GM18519 (cell line): ENCODE measurements at regions not wholly inside any gene's neighbourhood (a gene's known extent, or its start where the extent isn't known, plus 50 kb on each side); places are given as distances from the start of the nearest gene placed in this dataset.

Experiments
- ATAC-seq: cut with Tn5 transposase; IDR thresholded peaks from one replicate; pipeline ENCODE4 v1.9.1; 2021; ENCODE audit warnings: mild to moderate bottlenecking, moderate library complexity; ENCODE audit not compliant: unreplicated experiment, low FRiP score

DNA sequence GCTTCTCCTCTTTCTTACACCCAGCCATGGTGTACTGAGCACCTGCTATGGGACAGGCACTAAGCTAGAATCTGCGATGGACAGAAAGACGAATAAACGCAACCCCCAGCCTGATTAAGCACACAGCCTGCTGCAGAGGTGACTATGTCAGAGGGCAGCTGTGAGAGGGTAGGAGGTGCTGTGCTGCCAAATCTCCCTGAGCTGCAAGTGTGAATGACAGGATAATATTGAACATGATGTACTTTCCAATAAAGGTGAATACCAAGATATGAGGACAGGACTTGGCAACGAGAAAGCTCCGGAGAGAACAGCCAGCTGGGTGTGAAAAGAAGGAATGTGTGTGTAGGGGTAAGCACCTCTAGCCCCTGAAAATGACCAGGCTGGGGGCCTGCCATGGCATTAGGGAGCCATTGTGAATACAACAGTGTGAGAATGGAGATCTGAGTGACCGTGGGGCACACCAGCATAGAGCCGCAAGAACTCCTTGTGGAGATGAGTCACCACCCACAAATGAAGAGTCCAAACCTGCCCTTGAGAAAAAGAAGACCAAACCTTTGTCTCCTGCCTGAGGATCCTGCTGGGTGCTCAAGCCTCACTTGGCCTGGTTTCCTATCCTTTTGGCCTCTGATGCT is 83.0 kb upstream of the ATF3 start:
- ATAC-seq, result no peak

DNA sequence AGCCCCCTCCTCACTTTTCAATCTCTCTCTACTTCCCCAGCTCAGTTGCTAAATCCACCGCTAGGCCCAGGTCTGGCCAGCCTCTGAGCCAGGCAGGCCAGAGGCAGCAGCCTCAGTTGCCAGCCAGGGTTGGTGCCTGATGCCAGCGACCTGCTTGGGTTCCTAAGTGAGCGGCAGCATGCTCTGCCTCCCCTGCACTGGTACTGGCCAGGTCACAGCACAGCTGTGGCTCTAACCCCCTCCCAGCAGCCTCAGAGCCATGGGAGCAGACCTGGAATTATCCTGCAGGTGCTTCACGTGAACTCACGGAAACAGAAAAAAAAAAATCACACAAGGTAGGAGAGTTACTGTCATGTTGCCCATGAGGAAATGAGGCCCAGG is 82.5 kb upstream of the ATF3 start:
- no peak for ATAC-seq

DNA sequence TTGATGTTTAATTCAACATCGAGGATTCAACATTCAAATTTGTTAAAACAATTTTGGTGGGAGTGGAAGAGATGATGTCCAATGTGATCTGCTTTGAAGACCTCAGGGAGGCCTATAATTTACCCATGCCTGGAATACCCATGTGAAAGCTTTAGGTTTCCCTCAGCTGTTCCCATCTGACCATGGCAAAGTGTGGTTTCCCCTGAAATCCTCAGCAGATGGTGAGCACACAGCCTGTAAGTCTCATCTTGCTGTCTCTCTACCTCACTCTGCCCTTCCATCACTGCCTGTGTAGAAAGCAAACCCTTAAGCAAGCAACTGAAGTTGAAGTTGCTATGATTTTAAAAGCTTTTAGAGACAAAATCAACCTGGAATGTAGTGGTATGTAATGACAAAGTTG is 80.1 kb upstream of the ATF3 start:
- ATAC-seq, result no peak

DNA sequence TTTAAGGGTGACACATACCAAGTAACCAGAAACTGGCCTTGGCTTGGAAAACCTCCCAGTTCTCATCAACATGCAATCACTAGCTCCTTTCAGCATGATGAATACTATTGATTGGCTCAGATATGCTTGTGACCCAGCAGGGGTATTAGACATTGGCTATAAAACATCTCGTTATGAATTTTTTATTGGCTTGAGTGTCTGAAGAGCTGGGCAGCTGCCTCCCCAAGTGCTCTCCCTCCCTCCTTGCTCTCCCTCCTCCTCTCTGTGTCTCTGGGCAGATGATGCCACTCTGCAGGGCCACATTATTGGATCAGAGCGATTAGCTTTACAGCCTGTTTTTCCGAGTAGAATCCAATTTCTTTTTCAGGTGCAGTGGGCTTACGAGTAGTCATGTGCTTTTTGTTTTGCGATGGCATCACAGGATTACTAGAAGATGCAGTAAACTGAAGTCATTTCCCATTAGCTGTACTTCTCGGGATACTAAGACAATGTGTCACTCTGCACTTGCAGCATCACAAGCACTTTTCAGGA is 79.3 kb upstream of the ATF3 start:
- ATAC-seq, result no peak

DNA sequence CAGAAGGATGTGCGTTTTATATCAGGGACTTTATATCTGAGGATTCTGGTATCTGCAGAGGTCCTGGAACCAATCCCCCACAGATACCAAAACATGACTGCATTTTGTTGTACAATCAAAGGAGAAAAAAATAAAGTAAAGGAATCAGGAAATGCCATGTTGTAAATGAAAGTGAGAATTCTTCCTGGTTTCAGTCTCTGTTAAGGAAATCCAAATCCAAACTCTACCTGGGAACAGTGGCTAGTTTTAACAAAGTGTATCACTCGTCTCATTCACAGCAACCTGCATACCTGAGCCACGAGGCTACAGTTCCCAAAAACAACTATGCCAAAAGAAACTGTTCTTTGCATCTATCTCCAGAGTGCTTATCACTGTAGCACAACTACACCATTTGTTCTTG is 77.3 kb upstream of the ATF3 start:
- no peak for ATAC-seq

DNA sequence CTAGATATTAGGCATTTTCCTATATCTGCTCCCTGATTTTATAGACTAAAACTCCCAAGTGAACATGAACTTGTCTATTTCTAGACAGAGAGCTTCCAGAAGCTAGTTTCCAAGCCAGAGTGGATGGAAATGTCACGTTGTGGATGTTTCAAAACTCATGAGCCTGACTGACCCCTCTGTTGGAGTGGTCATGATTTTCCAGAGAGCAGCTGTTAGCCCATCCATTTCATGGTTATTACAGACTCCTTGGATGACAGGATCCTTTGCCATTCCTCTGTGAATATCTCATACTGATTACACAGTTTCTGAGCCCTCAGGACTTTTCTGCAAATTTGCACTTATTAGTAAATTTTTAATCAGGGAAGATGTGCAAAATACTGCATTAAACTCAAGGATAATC is 76.8 kb upstream of the ATF3 start:
- ATAC-seq, result no peak

DNA sequence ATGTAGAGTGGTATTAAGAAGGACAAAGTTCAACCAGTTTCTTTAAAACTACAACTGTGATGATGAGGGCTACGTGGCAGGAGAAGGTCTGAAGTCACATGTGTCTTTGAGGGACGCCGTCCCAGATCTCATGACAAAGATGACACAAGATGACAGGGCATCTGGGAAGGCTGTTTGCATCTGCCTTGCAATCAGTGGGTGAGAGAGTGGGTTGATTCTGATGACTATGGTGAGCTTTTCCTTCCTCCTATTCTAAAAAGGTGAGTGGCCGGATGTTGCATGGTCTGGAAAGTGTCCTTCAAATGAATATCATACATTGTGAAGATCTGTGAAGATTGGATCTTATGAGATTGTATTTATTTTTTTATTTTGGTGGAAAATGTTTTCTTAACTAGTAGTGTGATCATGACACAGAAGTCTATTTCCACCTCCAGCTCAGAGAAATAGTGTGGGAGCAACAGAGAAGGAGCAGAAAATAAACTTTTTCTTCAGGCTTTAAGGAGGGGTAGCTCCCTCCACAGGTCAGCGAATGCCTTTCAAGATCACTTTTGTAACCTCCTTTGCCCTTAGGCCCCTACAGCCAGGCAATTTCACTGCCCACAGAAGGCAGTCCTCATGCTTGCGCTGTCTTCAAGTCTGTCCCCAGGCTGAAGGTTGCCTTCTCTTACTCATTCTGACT is 76.0 kb upstream of the ATF3 start:
- no peak for ATAC-seq

DNA sequence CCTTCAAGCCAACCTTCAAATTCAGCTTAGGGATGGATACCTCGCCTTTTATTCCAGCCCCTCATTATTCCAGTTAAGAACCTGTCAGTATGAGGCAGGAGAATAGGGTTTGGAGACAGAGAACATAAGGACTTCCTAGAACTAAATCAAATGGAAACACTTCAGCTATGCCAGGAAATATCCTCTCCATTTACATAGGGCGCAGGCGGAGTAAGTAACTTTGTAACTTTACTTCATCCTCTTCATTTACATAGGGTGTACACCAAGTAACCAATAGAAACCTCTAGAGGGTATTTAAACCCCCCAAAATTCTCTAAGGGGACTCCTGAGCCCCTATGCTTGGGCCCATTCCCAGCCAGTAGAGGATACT is 75.4 kb upstream of the ATF3 start:
- no peak for ATAC-seq

DNA sequence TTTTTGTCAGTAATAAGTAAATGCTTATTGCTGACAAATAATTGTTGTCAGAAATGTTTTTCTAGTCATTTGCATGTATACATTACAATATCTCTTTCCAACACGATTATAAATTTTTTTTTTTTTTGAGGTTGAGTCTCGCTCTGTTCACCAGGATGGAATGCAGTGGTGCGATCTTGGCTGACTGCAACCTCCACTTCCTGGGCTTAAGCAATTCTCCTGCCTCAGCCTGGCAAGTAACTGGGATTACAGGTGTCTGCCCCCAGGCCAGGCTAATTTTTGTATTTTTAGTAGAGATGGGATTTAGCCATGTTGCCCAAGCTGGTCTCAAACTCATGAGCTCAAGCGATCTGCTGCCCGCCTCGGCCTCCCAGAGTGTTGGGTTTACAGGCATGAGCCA is 72.0 kb upstream of the ATF3 start:
- ATAC-seq, result no peak

DNA sequence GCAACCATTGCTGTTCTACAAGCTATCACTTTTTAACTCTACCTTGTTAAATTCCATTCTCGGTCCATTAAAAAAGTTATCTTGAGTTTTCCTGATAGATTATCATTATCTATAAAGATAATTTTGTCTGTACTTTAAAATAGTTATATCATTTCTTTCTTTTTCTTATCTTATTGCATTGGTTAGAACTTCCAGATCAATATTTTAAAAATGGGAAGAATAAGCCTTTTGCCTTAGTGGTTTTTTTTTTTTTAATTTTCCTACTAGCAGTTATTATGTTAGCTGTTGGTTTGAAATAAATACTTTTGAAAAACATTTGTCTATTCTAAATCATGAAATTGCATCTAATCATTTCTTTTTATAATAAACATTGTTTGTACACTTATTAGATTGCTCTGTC is 71.0 kb upstream of the ATF3 start:
- no peak for ATAC-seq

DNA sequence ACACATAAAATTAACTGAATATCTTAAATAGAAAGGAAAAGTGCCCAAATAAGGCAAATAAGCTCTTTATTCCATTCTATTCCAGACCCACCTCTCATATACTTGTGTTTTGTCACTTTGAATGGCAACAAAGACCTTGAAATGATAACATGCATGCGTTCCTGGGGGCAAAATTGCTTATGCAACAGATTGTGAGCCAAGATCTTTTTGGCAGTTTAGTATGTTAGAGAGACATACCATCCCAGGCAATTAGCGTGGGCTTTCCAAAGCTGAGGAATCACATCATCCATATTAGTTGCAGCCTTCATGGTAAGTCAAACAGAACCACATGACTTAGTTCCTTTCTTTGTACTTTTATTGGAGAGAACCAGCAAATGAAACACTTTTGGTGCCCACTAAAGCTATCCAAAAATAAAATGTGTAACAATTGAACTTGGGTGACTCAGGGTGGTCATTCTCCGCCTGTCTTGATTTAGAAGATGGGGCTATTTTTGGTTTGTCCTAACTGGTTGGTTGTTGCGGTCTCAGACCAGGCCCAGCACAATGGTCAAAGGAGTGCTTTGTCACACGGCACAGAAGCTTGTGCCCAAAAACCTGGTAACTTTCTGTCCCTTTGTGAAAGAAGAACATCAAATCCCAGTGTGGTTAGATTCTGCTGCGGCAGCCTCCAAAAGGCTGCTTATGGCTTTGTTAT is 68.7 kb upstream of the ATF3 start:
- no peak for ATAC-seq

DNA sequence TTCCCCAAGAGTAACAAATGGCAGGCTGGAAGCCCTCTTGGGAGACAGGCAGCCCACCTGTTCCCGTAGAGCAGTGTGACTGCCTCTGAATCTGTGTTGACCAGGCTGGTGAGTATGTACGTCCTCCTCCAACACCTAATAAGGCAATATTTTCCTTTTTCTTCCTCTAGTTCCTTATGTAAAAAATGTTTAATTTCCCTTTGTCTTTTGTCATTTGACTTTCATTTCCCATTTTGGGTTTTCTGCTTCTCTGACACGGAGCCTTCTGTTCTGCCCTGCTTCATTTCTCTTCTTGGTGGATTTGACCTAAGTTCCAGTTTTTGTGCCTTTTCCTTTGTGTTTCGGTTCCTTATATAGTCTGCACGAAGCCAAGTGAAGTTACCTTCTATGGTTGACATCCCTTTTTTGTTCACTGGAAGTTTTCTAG is 65.8 kb upstream of the ATF3 start:
- ATAC-seq, result no peak

DNA sequence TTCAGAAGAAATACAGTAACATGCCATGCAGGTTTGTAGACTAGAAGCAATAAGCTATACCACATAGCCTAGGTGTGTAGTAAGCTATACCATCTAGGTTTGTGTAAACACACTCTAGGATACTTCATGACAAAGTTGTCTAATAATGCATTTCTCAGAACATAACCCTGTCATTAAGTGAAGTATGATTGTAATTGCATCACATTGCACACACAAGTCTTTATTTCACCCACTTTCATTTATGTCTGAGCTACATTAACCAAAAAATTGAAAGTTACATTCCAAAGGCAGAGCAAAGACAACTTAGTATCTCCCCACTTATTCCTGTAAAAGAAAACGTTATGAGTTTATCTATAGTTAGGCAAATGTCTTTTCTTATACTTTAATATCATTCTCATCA is 64.5 kb upstream of the ATF3 start:
- ATAC-seq, result no peak

DNA sequence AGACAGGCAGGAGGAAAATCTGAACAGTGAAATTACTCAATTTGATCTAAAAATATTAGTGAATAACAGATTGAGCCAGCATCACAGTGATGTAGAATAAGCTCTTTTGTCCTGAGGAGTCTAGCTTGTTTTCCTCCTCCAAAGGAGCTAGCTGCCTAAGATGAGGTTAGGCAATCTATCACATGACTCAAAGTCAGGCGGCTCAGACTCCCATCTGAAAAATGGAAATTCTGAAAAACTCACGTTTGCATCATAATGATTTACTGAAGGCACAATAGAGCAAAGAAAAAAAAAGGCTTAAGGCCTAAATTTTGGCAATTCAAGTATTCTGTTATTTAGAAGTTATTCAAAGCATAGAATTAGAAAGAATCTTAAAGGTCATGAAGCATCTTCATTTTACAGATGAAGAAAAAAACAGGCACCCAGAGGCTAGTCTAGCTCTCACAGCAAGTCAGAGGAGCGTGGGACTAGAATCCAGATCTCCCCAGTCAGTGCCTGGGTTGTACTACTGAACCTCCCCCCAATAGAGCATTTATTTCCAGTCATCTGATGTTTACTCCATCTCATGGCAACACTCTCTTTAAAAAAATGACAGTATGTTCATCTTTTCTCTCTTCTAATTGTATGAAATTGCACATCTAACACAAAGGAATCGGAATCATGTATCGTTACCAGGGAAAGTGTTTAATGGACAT is 62.5 kb upstream of the ATF3 start:
- no peak for ATAC-seq

DNA sequence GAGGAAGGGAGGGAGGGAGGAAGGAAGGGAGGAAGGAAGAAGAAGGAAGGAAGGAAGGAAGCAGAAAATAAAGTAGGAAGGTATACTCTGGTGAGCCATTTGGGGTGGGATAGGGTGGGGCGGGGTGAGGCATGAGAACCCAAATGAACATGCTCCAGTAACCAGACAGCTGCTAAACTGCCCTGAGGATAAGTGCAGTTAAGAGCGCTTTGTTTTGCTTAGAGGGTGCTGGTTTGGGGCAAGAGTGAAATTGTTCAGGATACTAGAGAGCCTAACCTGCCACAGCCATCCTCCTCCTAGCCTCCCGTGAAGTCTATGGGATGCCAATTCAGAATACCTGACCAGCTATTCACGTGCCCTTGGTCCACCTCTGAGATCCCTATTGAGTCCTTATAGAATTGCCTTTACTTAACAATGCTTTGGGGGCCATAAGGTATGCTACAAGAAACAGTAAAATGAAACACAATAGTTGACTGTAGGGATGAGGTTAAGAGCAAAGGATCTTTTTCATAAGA is 59.0 kb upstream of the ATF3 start:
- no peak for ATAC-seq

DNA sequence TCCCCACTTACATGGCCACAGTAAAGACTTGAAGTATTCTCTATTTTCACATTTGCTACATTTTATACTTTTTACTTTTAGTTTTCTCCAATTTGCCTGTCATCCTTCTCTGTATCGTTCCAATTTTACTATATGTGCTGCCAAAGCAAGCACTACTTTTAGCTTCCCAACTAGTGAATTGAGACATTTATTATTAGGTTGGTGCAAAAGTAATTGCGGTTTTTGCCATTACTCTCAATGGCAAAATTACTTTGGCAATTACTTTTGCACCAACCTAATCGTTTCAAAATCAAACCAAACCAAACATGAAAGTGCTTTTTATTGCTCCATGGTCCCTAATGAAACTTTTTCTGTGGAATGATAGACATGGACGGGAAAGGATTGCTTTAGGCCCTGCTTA is 56.6 kb upstream of the ATF3 start:
- no peak for ATAC-seq

DNA sequence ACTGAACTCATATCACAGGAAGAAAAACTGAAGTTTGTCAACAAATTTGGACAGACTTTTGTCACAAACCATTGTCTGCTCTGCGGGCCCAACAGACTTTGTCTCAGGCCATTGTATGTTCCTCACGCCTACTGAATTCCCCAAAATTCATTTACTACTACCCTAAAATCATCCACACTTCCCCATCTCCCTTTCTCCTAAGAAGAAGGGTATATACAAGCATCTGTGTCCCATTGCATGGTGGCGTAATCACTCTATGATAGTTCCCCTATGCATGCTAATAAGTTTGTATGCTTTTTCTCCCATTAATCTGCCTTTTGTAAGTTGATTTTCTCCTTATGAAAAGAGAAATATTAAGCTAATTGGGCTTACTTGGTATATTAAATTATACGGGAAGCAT is 54.9 kb upstream of the ATF3 start:
- ATAC-seq, result no peak

DNA sequence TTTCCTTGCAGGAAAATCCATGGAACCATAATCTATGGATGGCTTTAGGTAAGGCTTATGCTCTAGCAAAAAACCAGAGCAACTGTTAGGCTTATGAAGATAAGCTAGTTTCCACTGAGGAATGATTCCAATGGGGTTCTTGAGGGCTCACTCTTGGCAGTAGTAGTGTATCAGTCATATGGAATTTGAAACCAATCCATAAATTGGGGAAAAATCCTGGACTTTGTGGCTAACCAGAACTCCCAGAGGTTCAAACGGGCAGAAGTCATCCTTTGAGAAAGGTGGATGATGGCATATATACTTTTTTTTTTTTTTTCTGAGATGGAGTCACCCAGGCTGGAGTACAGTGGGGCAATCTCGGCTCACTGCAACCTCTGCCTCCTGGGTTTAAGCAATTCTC is 54.2 kb upstream of the ATF3 start:
- ATAC-seq, result no peak

DNA sequence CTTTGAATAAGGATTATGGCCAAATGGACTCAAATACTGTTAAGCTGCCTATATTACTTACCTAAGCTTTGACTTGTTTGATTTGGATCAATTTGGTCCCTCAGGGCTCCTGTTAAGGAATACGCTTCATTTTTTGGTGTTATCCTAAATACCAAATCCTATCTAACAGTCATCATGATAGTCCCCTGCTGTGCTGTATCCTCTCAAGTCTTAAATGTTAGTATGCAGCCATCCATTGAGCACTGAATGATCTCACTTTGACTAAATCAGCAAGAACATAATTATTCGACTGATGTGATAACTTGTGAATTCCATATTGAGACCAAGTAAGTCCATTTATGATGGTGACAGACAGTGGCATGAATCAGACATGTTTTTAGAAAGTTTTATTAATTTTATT is 53.1 kb upstream of the ATF3 start:
- no peak for ATAC-seq

DNA sequence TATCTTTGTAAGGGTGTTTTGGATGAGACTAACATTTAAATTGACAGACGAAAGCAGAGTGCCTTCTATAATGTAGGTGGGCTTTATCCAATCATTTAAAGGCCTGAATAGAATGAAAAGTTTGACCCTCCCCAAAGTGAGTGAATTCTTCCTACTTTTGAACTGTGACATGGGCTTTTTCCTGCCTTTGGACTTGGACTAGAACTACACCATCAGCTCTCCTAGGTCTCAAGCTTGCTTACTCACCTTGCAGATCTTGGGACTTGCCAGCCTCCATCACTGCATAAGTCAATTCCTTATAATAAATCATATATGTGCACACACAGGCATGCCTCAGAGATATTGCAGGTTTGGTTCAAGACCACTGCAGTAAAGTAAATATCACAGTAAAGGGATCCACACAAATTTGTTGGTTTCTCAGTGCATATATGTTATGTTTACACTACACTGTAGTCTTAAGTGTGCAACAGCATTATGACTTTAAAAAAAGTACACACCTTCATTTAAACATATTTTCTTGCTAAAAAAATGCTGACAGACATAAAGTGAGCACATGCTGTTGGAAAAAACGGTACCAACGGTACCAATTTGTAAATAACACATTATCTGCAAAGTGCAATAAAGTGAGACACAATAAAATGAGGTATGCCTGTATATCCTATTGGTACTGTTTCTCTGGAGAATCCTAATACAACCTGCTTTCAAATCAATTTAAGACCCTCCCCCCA is 51.6 kb upstream of the ATF3 start:
- no peak for ATAC-seq
